HG02884 (cell line): ENCODE measurements at regions not wholly inside any gene's neighbourhood (a gene's known extent, or its start where the extent isn't known, plus 50 kb on each side); places are given as distances from the start of the nearest gene placed in this dataset.
"Not testable (repeated sequence)": the region's sequence is repeated elsewhere in the genome, so short reads cannot be mapped to it uniquely, and the experiment has no call there.

Source experiments
- ATAC-seq: cut with Tn5 transposase; IDR thresholded peaks from one replicate; pipeline ENCODE4 v1.9.1; 2021; ENCODE audit warnings: mild to moderate bottlenecking, moderate library complexity; ENCODE audit not compliant: unreplicated experiment

- ATAC-seq: no peak
These were observed 152.3 kb downstream of the PCTP start for GRCh38 chr17:55903028-55903690.

DNA sequence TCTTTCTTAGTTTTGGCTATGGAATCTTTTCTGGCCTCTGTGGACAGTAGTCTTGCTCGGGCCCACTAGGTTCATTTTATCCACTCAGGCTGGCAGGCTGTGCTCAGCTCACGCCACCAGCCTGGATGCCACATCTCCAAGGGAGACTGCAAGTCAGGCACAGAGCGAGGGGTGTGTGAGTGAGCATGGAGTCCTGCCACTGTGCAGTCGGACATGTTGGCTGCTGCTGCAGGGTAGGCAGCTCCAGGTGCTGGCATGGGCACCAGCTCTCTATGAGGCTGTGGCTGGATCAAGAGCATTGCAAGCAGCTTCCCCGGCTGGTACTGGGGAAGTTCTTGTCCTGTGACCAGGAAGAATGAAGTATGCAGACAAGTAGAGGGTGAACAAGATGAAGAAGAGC is 158.9 kb downstream of the PCTP start:
- no peak for ATAC-seq

GRCh38 chr17:55911186-55911585 is 160.3 kb downstream of the PCTP start:
- ATAC-seq: no peak

GRCh38 chr17:55925440-55925839 is 174.6 kb downstream of the PCTP start:
- no peak for ATAC-seq

GRCh38 chr17:55926276-55926990 is 175.6 kb downstream of the PCTP start:
- no peak for ATAC-seq

- ATAC-seq: no peak
These were observed 179.5 kb downstream of the PCTP start for GRCh38 chr17:55930291-55930809.

DNA sequence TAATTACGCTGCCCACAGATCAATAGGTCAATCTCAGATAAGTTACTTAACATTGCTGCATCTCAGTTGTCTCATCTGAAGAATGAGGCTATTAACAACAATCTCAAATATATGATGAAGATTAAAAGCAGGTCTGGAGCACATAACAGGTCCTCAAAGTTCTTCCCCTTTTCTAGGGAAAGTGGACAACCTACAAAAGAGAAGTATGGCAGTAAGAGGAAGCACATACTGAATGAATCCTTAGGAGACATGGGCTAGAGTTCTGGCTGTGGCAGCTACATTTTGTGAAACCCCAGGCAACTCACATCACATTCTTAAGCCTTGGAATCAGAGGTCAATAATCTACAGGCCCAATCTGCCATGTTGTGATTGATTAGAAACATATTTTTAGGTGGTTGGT is 180.6 kb downstream of the PCTP start:
- ATAC-seq: no peak

DNA sequence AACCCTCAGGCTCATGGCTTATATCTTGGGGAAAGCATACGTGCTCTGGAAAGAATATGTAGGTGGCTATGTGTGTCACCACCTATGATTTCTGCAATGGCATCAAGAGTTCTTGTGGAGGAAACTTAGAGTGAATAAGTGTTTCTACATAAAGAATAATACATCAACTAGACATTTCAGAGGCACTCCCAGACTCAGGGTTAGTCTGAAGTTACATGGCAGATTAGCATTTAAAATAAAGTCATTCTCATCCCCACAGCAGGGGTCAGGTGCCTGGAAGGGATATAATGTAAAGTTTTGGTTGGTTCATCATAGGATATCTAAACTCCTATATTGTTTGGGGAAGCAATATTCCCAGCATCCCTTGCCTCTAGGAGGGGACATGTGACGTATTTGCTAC is 182.1 kb downstream of the PCTP start:
- ATAC-seq: no peak

GRCh38 chr17:55939181-55939810 is 188.4 kb downstream of the PCTP start:
- not testable (repeated sequence) for ATAC-seq

DNA sequence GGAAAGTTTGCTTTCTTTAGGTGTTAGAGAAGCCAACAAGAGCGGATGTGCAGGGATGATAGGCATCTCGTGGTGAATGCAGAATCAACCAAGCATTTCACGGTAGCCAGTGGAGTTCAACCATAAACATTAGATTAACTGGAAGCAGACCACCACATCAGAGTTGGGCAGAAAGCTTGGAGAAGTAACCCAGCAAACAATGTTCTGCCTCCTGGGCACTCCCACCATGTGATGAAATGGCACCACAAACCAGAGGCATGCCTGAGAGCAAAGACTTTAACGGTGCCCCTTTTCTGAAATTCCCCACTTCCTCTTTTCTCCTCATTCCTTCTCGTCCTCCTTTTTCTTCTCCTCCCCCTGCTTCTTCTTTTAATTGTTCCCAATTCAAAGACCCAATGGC is 193.5 kb upstream of the ANKFN1 start:
- no peak for ATAC-seq

- ATAC-seq: no peak
These were observed 191.9 kb upstream of the ANKFN1 start for GRCh38 chr17:55961386-55961785.

DNA sequence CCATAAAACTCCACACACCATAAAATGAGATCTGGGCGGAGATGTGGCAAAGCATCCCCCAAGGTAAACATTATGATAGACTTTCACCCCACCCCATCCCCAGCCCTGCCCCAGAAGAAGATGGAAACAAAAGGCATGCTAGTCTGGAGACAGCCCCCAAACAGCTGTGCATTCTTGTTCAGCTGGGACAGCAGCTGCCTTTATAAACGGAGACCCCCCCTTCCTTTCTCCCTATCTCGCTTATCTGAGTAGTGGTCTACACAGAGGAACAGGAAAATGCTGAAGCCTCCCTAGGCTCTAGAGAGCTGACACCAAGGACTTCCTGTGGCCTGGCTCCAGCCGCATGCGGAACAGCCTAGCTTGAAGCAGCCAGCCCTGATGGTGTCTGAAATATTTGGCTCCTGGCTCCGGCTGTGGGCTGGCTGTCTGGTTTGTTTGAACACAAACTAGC is 190.3 kb upstream of the ANKFN1 start:
- ATAC-seq: no peak

- no peak for ATAC-seq
These were observed 189.1 kb upstream of the ANKFN1 start for GRCh38 chr17:55964191-55964590.

DNA sequence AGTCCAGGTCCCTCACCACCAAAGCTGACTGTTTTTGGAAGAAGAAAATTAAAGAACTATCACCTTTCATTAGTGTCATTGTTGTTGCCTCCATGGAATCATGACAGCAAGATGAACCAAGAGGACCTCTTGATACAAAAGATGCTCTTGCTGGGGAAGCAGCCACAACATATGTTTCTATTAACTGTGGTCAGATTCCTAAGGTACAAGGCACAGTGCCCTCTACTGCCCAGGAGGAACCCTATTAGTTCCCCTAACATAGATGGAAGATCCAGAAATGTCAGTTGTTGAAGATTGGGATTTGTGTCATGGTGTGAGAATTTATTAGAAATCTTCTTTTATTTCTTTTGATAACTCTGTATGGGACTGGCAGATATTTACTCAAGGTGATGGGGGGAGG is 188.2 kb upstream of the ANKFN1 start:
- no peak for ATAC-seq

DNA sequence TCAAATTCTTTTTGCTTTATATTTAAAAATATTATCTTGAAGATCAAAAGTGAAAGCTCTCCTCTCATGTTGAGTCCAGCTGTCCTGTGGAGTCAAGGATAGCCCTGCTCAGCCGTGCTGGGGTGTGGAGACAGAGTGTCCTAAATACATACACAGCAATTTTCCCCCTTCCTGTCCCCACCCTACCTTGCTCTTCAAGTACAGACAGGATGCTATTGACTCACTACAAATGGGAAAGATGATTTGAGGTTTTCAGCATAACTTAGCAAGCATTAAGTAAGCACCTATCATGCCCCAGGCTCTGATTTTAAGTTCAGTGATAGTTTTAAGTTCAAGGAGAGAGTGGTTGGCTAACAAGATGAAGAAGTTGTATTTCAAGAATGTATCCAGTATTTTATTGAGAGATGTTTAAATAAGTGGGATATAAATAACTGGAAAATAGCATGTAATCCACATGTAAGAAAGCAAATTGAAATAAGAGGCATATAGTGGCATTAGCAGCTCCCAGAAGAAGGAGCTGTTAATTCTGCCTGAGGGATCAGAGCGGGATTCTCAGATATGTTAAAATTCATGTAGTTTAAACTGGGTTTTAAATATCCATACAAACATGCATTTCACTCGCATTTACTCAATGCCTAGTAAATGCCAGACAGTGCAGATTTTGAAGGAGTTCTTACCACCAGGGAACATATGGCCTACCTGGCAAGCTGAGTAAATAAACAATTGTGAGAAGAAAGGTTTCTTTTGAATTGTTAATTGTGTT is 183.5 kb upstream of the ANKFN1 start:
- no peak for ATAC-seq

- no peak for ATAC-seq
These were observed 174.7 kb upstream of the ANKFN1 start for GRCh38 chr17:55978578-55978977.

DNA sequence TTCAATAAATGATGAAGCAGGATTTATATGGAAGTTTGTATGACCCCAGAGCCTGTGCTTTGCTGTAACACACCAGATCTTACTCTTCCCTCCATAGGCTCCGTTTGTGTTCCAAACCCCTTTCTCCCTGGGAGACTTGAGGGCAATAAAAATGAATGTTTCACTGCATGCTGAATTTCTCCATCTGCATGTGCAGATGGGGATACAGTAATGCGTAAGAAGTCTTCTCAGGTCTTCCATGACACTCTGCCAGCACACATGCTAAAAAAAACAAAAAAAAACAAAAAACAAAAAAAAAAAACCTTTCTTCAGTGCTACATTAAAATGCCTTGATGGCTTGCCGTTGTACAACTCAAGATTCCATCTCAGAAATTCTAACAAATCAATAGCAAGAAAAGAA is 170.2 kb upstream of the ANKFN1 start:
- ATAC-seq: no peak

DNA sequence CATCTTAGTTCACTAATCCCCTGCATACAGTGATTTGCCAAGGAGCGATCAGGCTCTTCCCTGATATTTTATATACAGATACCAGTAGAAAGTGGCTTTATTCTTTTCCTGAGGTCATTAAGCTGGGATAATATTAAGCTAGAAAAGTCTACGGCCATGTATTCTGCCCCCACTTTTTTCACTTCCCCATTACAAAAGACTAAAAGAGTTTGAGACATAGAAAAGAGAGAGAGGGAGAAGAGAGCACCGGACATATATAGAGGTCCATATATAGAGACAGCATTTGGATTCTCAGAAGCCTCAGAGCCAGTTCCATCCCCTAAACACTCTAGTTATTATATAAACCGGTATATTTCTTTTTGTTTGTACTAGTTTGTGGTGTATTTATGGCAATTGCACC is 166.5 kb upstream of the ANKFN1 start:
- no peak for ATAC-seq

- no peak for ATAC-seq
These were observed 164.4 kb upstream of the ANKFN1 start for GRCh38 chr17:55988861-55989260.

- no peak for ATAC-seq
These were observed 162.8 kb upstream of the ANKFN1 start for GRCh38 chr17:55990332-55991006.

DNA sequence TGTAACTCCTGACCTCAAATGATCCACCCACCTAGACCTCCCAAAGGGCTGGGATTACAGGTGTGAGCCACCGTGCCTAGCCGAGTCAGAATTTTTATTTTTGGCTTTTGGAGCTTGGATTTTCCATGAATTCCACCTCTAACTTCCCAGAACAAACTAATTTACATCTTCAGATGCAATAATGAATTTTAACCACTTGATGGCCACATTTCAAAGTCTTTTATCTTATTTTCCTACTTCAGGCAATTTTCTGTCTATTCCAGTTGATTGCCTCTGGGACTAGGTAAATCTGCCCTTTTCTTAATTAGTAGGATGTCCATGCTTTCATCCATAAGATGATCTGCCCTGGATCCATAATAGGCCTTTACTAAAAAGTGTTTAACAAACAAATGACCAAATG is 156.4 kb upstream of the ANKFN1 start:
- no peak for ATAC-seq
